HCT116 (cell line): ENCODE measurements at regions not wholly inside any gene's neighbourhood (a gene's known extent, or its start where the extent isn't known, plus 50 kb on each side); places are given as distances from the start of the nearest gene placed in this dataset.
A peak's percentile ranks its signal among the peaks of the same experiment; 100 is the strongest.

Source experiments
- ATAC-seq: fragments of 200-7000 bp; cut with Tn5 transposase; 2 replicates; pipeline ENCODE4 v1.9.1; 2020; ENCODE audit warnings: mild to moderate bottlenecking, moderate library complexity
- BruUV-seq: library from RNA; stranded (reverse); fragments of 400-500 nt; replicated peaks from 2 replicates; lab custom pipeline; 2021; lab: Mats Ljungman, UMichigan
- CTCF ChIA-PET: fragments of 300-600 bp; sonication (Branson Sonifier 250); formaldehyde crosslinking; loops from one replicate; lab custom pipeline; 2021; ENCODE audit warnings: antibody characterized with exemption; lab: Charles Lee
- POLR2A ChIA-PET: fragments of 300-600, 350-600 bp; sonication (Branson Sonifier 250); formaldehyde crosslinking; loops from one replicate; lab custom pipeline; 2021; ENCODE audit warnings: antibody characterized with exemption; lab: Charles Lee
- RAD21 ChIA-PET, 2 experiments: fragments of 300-600 bp; sonication (Branson Sonifier 250); formaldehyde crosslinking; loops; one replicate each; lab custom pipeline; 2023; ENCODE audit warnings: low total read pairs in 2 of 2; ENCODE audit not compliant: uncharacterized antibody in 2 of 2, unreplicated experiment in 2 of 2, low non-redundant PET in 1 of 2; lab: Charles Lee
- DNase-seq: peaks from one replicate; pipeline ENCODE4 v3.0.0-alpha.2; 2010; ENCODE audit warnings: low read depth, low spot score
- H2AFZ ChIP-seq: fragments of 200-600 bp; shearing (Covaris generic), sonication (generic); 2 replicates; pipeline ENCODE4 v1.6.1; 2017; ENCODE audit warnings: low read depth, mixed run types, mixed read lengths, antibody characterized with exemption, low read length; ENCODE audit not compliant: poor library complexity, severe bottlenecking
- H3K27ac ChIP-seq: 2 replicates; pipeline ENCODE4 v1.5.1; 2012; ENCODE audit warnings: low read depth, low read length
- H3K27me3 ChIP-seq: fragments of 200-600 bp; sonication (generic); 2 replicates; pipeline ENCODE4 v1.6.1; 2016; ENCODE audit warnings: mixed run types, low read length, mixed read lengths; ENCODE audit not compliant: insufficient read depth
- H3K36me3 ChIP-seq, 2 experiments: fragments of 200-500 bp in 1 of 2; fragments of 200-600 bp in 1 of 2; sonication (Bioruptor generic) in 1 of 2; sonication (generic) in 1 of 2; 2 replicates each; pipeline versions ENCODE4 v1.5.1 to v1.6.1; 2014 to 2016; ENCODE audit warnings: low read length in 2 of 2, inconsistent platforms in 1 of 2, mixed read lengths in 1 of 2, mixed run types in 1 of 2; ENCODE audit not compliant: insufficient read depth in 2 of 2, control insufficient read depth in 1 of 2
- H3K4me1 ChIP-seq, 2 experiments: fragments of 200-600 bp in 1 of 2; sonication (generic) in 1 of 2; 2 replicates each; pipeline versions ENCODE4 v1.5.1 to v1.6.1; 2012 to 2017; ENCODE audit warnings: low read length in 2 of 2, inconsistent platforms in 1 of 2, mild to moderate bottlenecking in 1 of 2, mixed read lengths in 1 of 2, mixed run types in 1 of 2, moderate library complexity in 1 of 2; ENCODE audit not compliant: insufficient read depth in 2 of 2, control insufficient read depth in 1 of 2
- H3K4me2 ChIP-seq: fragments of 200-600 bp; sonication (generic); 2 replicates; pipeline ENCODE4 v1.6.1; 2017; ENCODE audit warnings: mixed run types, low read length, mixed read lengths
- H3K4me3 ChIP-seq, 2 experiments: fragments of 200-600 bp in 1 of 2; sonication (generic) in 1 of 2; replicated peaks in 1 of 2; 2 replicates each; pipeline ENCODE4 v1.5.1; 2011 to 2016; ENCODE audit warnings: low read length in 2 of 2, control low read depth in 1 of 2, low read depth in 1 of 2, mild to moderate bottlenecking in 1 of 2, mixed read lengths in 1 of 2, mixed run types in 1 of 2
- H3K79me2 ChIP-seq: fragments of 200-600 bp; sonication (generic); 2 replicates; pipeline ENCODE4 v1.6.1; 2017; ENCODE audit warnings: mild to moderate bottlenecking, mixed run types, low read length, moderate library complexity, mixed read lengths; ENCODE audit not compliant: insufficient read depth
- H3K9ac ChIP-seq: fragments of 200-600 bp; sonication (generic); 2 replicates; pipeline ENCODE4 v1.6.1; 2016; ENCODE audit warnings: low read length, mixed read lengths
- H3K9me2 ChIP-seq: fragments of 200-600 bp; sonication (generic), shearing (Covaris generic); 2 replicates; pipeline ENCODE4 v1.6.1; 2017; ENCODE audit warnings: mixed run types, mild to moderate bottlenecking, moderate library complexity; ENCODE audit not compliant: insufficient read depth
- H3K9me3 ChIP-seq, 2 experiments: fragments of 200-500 bp in 1 of 2; fragments of 200-600 bp in 1 of 2; sonication (Bioruptor generic) in 1 of 2; sonication (generic) in 1 of 2; 2 replicates each; pipeline ENCODE4 v1.6.1; 2014 to 2017; ENCODE audit warnings: low read length in 2 of 2, mixed read lengths in 2 of 2, inconsistent platforms in 1 of 2, low read depth in 1 of 2, mild to moderate bottlenecking in 1 of 2, mixed run types in 1 of 2, moderate library complexity in 1 of 2; ENCODE audit not compliant: control insufficient read depth in 1 of 2, insufficient read depth in 1 of 2
- H4K20me1 ChIP-seq: fragments of 200-600 bp; sonication (generic), shearing (Covaris generic); 2 replicates; pipeline ENCODE4 v1.6.1; 2017; ENCODE audit warnings: mixed run types, mild to moderate bottlenecking, moderate library complexity; ENCODE audit not compliant: insufficient read depth
- CBX3 ChIP-seq: IDR thresholded peaks from 2 replicates; pipeline ENCODE4 v1.6.1; 2012; ENCODE audit warnings: low read depth
- EZH2 ChIP-seq: fragments of 200-600 bp; sonication (generic); IDR thresholded peaks from 2 replicates; pipeline ENCODE4 v1.6.1; 2017; ENCODE audit warnings: antibody characterized with exemption, mixed run types
- RAD21 ChIP-seq: IDR thresholded peaks from 2 replicates; pipeline ENCODE4 v1.6.1; 2012; ENCODE audit warnings: low read depth, mild to moderate bottlenecking
- YY1 ChIP-seq: IDR thresholded peaks from 2 replicates; pipeline ENCODE4 v1.6.1; 2011; ENCODE audit warnings: low read length, low read depth, moderate library complexity, mild to moderate bottlenecking; ENCODE audit not compliant: insufficient replicate concordance; ENCODE audit errors: extremely low read depth
- intact Hi-C: fragments of 100-400 bp; cut with micrococcal nuclease; formaldehyde crosslinking; loops from 2 replicates; pipeline ENCODE4 v1.10.0; 2022
- TF ChIP-seq, protein P1 (sequence below), 3 experiments: fragments of 200-600 bp in 1 of 3; sonication (generic) in 1 of 3; IDR thresholded peaks in 2 of 3; conservative IDR thresholded peaks in 1 of 3; 2 replicates each; pipeline ENCODE4 v1.5.1; 2012 to 2017; ENCODE audit warnings: low read depth in 2 of 3, low read length in 2 of 3, antibody characterized with exemption in 1 of 3, borderline replicate concordance in 1 of 3, control low read depth in 1 of 3, mild to moderate bottlenecking in 1 of 3, mixed read lengths in 1 of 3, mixed run types in 1 of 3, moderate library complexity in 1 of 3; ENCODE audit not compliant: insufficient read depth in 1 of 3

DNA sequence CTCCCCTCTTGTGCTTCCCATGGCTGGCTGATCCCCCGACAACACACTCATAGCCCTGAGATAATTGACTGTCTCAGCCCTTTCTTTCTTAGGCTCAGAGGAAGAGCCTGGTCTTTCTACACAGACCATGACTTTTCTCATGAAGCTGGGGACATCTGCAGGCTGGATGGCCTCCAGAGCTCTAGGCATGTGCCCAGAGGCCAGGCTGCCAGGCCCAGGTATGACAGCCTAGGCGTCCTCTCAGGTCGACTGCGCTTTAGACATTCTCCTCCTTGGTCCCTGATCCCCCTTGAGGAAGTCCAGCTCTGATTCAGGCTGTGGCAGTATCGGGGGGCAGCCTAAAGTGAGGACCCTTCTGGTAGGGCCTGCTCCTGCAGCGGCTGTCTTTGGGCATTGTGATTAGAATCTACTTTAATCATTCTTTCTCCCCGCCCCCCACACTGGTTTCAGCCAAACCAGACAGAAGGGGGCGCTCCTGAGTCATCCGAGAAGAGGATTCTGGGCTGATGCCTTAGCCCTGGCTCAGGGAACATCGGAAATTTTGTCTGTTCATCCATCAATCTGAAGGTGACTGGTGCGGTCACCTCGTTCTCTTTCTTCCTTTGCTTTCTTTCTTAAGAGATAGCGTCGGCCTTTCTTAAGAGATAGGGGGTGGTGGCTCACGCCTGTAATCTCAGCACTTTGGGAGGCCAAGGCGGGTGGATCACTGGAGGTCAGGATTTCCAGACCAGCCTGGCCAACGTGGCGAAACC lies 66.5 kb upstream of the HSPA9 start:
- no peaks in the 10 kb centered on the region for H3K79me2 ChIP-seq
- ChIA-PET POLR2A (no interaction called here), CTCF (interaction anchor here (1.1 to 1.6 kb wide), 4 partner anchors 10 to 274 kb away, joined by 3 to 5 read pairs (median 4); no protein-coding TSS in a partner anchor)
- no peak overlapping the region for H3K4me3 ChIP-seq
- peak overlapping the region; percentile 93 for H2AFZ ChIP-seq
- no TSS peak for BruUV-seq
- no peaks in the 10 kb centered on the region for H3K27me3 ChIP-seq
- peak; percentile 96 for ATAC-seq
- no peaks in the 10 kb centered on the region for H3K9me2 ChIP-seq
- no peaks in the 10 kb centered on the region for H3K36me3 ChIP-seq
- H4K20me1 ChIP-seq: no peaks in the 10 kb centered on the region
- H3K4me1 ChIP-seq: peaks cover 3 to 8% of the 10 kb centered on the region in 2 experiments; a peak in 3 of 4 replicates
- H3K9ac ChIP-seq: peak overlapping the region; percentile 15; the same call in 1 of the 2 replicates
- no peak overlapping the region for H3K27ac ChIP-seq
- peak; percentile 95 for TF ChIP-seq RAD21
- no peak for TF ChIP-seq EZH2
- TF ChIP-seq CBX3: peak; percentile 53; the same call in 1 of the 2 replicates
- TF ChIP-seq YY1: peak; percentile 15
- TF ChIP-seq, protein P1, sequence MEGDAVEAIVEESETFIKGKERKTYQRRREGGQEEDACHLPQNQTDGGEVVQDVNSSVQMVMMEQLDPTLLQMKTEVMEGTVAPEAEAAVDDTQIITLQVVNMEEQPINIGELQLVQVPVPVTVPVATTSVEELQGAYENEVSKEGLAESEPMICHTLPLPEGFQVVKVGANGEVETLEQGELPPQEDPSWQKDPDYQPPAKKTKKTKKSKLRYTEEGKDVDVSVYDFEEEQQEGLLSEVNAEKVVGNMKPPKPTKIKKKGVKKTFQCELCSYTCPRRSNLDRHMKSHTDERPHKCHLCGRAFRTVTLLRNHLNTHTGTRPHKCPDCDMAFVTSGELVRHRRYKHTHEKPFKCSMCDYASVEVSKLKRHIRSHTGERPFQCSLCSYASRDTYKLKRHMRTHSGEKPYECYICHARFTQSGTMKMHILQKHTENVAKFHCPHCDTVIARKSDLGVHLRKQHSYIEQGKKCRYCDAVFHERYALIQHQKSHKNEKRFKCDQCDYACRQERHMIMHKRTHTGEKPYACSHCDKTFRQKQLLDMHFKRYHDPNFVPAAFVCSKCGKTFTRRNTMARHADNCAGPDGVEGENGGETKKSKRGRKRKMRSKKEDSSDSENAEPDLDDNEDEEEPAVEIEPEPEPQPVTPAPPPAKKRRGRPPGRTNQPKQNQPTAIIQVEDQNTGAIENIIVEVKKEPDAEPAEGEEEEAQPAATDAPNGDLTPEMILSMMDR (IDR thresholded peaks at IDR 0.05 in 2 of 3, conservative IDR thresholded peaks at IDR 0.05 in 1 of 3; ENCODE audit: borderline replicate concordance in 1 of 3, insufficient read depth in 1 of 3, low read depth in 2 of 3, low read length in 2 of 3): peak; percentile 88 to 95 (median 94)
- TF ChIP-seq, all 23 proteins: peak for 4
- intact Hi-C loops: loop anchor here (1.0 to 5.0 kb wide), 4 partner anchors 111 to 621 kb away; no protein-coding TSS in a partner anchor
- RAD21 ChIA-PET: interaction anchor here in 1 of 2 experiments (1.4 kb wide), 1 partner anchor 621 kb away, joined by 3 read pairs; no protein-coding TSS in a partner anchor
- no peaks in the 10 kb centered on the region for H3K9me3 ChIP-seq
- DNase-seq: peak; percentile 48
- H3K4me2 ChIP-seq: peak overlapping the region; percentile 38
